CD4-positive, alpha-beta T cell treated with Interleukin-17A for 1 hour (primary cell): ENCODE measurements at regions not wholly inside any gene's neighbourhood (a gene's known extent, or its start where the extent isn't known, plus 50 kb on each side); places are given as distances from the start of the nearest gene placed in this dataset.

Source experiments
- DNase-seq: peaks from one replicate; pipeline ENCODE4 v3.0.0-alpha.2; 2020

DNA sequence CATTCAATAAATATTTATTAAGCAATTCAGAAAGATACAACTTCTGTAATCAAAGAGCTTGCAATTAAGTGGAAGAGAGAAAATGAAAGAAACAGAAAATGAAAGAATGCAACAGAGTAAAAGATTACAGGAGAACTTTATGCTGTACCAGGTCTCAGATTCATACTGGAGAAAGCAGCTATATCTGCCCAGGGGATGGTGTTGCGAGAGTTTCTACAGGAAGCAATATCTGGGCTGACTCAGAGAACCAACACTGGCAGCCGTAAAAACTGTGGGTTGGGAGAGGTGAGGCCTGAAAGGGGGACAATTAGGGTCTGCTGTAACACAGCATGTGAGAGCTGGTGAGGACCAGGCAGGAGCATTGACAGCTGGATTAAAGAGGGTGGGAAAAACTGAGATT lies 256.7 kb upstream of the TCF21 start:
- DNase-seq = no peak

DNA sequence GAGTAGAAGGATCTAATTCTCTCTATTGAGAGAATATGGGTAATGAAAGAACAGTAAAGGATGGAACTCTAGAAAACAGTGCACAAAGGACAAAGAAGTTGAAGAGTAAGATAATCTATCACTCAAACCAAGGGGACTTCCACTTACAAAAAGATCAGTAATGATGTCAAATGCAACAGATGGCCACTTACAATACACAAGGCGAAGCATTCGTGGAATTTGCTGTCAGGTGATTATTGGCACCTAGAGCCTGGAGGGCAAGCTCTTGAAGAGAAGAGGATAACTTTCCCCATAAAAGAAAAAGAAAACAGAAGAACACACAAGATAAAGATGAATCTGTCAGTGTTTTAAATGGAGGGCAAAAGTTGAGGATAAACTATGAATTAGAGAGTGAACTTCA lies 256.0 kb upstream of the TCF21 start:
- no peak for DNase-seq

DNA sequence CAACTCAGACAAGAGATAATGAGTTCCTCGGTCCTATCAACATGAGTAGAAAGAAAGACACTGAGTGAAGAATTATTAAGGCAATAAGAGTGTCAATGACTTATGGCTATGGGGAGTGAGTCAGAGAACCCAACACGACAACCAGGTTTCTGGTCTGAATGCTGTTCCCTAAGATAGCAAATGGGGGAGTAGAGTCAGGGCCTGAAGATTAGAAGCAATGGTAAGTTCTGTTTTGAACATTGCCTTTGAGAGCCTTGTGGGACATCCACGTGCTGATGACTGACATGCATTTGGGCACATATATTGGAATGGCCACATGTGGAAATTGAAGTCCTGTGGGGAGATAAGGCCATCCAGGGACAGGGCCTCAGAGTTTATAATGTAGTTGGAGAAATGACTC lies 254.4 kb upstream of the TCF21 start:
- DNase-seq = no peak

DNA sequence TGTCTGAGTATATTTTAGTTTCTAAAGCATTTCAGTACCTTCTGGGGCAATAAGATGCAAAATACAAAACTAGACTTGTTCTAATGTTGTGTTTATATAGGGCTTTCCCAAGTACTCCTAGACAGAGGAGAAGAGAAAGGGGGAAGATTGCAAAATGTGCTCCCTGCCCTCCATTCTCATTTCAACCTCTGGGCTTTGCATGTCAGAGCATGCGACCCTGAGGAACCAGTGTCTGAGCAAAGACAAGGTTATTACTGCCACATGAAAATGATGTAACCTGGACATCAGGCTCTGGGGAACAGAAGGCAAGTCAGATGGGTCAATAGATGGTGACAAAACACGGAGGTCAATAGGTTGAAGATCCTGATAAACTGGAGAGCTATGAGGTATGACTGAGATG lies 253.5 kb upstream of the TCF21 start:
- no peak for DNase-seq

DNA sequence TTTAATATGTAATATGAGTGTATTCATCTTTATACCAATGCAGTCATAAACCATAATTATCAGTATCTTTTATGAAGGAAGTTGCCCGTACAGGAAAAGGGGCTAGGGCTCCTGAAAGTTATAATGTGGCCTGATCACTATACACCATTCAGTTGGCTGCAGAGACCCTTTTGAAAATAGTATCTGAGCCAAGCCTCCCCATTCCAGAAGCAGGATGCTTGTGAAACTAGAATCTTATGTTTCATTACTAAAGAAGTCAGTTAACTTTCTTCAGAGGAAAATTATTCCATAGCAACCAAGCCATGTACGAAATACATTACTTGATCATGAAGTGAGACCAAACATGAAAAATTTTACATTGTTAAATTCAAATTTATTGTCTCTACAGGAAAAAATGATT lies 251.5 kb upstream of the TCF21 start:
- DNase-seq = no peak

DNA sequence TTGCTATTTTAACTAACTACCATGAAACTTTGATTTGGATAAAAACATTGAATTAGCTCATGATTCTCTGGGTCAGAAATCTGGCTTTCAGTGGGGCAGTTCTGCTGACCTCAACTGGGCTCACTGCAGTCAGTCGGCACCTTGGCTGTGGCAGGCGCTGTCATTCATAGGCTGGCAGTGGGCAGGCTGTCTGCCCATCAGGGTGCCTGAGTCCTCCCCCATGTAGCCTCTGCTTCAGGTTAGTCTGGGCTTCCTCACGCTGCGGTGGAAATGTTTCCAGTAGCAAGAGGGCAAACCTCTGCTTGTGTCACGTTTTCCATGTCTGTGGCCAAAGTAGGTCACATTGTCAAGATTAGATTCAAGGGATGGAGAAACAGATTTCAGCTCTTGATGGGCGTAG lies 251.0 kb upstream of the TCF21 start:
- no peak for DNase-seq

DNA sequence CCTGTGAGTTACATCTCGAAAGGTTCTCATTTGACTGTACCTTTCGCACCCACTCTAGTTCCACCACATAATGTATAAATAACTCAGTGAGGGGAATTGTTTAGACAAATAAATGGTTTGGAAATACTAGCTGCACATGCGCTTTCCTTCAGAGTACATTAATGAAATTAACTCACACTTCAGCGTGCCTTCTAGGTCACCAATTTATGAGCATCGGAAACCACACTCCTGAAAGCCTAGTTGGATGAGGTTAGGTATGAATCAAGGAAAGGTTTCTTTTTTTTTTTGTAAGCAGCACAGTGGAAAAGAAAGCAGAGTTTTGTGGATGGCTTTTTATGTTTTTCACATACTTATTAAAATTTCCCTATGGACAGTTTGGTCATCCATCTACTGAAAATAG lies 247.8 kb upstream of the TCF21 start:
- no peak for DNase-seq

DNA sequence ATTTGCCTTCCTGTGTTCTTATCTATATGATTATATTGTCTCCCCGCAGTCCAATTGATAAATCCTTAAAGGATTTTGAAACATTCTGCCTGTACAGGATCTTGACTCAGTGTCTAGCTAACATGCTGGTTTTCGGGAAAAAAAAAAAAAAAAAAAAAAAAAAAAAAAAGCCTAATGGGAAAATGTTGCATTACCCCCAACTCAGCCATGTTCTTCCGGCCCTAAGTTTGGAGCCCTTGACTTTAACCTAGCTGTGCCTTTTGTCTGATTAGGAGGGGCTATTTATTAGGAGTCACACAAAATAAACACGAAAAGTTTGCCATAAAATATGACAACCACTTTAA lies 244.4 kb upstream of the TCF21 start:
- no peak for DNase-seq

DNA sequence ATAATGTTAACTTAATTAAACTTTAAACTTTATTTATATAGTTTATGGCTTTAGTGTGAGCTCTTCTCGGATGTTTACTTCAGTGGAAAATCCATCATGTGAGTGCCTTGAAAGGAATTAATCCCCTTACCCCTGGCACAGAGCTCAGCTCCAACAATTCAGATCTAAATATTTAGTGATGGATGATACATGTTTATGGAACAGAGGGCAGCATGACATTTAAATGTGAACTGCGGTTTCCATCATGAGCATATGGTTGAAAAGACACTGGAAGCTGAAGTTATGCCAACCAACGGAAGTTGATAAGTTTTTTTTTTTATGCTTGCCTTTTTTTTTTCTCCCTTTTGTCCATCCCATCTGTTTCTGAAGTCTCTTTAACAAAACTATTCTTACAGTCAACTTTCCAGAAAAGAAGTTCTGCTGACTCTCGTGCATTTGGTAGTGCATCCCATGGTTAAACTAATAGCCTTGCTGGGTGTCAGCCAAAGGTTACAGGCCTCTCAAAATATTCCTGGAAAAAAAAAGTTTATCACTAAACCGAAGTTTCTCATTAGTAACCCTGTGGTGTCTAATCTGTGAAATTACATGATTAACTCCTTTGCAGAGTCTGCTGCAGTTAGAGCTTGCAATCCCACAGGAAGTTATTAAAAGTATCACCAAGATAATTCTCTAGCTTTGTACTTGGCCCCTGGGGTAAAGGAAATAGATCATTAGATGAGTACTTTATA lies 243.9 kb upstream of the TCF21 start:
- DNase-seq = no peak

DNA sequence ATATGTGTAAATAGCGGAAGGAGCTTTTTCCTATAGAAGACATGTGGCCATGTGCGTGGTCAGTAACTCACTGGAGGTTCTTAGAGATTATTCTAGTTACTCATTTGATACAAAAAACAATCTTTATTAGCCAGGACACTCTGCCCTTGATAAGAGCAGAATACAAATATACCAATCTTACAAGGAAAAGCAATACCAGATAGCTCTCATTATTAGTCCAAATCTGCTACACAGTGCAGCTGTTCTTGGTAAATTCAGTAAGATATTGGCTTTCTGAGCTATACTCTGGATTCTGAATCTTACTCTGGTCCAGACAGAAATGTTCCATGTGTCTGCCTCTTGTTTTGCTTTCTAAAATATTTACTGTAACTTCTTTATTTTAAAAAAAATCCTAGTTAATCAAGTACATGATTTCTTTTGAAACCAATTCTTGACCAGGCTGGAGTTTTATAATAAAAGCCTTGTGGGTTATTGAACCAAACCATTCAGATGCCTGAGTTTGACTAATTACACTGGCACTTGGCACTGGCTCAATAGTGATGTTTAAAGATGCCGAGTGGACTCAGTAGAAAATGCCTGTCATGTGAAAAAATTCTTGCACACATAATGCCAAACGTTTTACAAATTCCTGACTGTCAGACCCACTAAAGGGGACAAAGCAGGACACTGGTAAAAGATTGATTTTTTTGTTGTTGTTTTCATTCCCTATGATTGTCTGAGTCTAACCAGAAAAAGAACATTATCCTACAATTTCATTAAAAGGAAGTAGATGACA lies 242.8 kb upstream of the TCF21 start:
- DNase-seq = no peak

DNA sequence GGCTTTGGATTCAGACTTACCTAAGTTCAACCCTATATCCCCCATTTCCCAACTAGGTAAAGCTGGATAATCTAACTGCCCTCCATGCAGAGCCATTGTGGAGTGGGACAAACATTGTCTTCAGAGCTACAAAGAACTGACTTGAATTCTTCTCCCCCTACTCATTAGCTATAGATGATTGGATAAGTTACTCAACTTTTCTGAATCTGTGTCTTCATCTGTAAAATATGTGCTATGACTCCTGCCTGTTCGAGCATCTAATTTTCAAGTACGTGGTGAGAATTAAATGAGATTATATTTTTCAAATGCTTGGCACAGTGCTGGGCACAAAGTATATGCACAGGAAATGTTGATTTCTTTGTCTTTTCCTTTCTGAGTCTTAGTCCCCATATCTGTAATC lies 240.3 kb upstream of the TCF21 start:
- DNase-seq = no peak

DNA sequence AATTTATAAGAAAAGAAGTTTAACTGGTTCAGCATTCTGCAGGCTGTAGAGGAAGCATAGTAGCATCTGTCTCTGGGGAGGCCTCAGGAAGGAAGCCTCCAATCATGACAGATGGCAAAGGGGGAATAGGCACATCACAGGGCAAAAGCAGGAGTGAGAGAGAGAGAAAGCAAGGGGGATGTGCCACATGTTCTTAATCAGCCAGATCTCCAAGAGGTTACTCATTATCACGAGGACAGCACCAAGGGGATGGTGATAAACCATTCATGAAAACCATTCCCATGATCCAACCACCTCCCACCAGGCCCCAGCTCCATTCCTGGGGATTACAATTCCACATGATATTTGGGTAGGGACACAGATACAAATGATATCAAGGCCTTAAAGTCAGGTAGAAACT lies 217.5 kb upstream of the TCF21 start:
- no peak for DNase-seq

DNA sequence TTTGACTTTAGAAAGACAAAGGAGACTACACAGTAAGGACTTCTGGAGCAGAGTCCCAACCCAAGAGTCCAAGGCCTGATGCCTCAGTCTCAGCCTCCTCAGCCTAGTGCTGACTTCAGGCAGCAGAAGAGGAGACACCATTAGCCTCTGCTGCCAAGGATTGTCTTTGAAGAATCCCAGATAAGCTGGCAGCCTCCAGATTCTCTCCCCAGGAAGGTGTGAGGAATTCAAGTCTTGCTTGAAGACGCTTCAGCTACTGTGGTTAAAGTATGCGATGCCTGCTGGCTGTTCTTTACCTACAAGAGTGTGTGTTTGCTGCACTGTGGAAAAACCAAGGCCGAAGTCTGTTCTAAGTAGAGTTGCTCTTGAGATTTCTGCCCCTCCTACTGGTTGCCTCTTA lies 215.9 kb upstream of the TCF21 start:
- DNase-seq = no peak

DNA sequence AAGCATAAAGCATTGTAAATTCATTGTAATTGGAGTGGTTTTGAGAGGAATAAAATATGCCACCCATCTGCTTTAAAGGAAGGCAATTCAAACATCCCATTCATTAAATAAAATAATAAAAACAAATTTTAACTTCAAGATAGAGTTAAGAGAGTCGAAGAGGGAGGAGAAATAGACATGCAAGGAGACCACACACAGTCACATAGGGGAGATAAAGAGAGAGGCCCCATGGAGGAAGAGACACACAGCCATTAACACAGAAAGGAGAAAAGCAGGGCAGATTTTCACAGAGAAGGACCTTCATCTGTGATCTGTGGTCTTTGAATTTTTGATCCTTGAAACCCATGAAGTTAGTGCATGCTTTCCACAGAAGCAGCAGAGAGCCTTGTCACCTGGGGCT lies 214.3 kb upstream of the TCF21 start:
- no peak for DNase-seq

DNA sequence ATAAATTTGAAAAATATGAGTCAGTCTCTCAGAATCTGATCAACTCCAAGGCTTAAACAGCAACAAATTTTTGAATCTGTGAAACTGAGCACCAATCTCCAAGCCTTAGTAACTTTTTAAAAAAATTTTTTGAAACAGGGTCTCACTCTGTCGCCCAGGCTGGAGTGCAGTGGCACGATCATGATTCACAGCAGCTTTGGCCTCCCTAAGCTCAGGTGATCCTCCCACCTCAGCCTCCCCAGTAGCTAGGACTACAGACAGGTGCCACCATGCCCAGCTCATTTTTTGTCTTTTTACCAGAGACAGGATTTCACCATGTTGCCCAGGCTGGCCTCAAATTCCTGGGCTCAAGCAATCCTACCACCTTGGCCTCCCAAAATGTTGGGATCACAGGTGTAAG lies 207.9 kb upstream of the TCF21 start:
- no peak for DNase-seq

DNA sequence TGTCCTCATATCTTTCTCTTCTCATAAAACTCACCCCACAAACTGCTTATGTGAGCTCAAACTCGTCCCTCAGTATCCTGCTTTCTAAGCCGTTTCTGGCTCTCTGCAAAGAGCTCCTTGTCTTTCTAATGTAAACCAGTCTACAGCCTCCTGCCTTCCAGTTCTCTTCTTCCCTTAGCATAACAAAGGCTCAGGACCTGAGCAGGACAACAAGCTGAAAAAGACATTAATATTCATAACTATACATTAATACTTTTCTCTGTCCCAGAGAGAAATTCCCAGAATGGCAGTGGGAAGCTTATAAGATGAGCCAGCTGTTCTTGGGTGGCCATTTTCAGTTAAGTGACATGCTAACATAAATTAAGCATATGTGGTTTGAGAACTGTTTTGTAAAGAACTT lies 207.0 kb upstream of the TCF21 start:
- DNase-seq = no peak

DNA sequence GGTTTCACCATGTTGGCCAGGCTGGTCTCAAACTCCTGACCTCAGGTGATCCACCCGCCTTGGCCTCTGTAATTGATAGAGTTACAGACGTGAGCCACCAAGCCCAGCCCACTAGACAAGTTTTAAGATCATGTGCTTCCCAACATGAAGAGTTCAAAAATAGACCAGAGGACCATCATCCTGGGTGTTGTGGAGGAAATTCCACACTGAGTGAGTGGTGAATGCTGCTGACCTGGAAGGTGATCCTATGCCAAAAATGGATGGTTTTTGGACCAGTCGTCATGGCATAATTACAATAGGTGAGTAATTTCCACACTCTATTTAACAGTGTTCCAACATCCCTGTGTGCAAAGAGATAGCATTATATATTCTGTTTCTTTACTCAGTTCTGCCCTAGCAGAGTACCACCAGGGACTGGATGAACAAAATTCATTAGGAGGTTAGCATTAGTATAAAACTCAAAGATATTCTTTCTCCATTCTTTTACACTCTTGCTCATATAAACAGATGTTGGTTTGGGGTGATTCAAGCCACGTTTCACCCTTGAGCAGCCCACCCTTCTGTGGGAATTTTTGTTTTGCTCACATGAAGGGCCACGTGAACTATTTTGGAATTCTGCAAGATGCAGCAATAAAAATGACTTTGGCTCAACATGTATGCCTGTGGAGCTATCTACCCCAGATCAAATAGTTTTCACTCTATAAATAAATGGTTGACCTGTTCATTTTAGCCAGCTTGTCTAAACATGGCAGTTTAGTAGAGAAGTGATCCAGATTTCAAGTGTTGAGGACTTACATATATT lies 206.2 kb upstream of the TCF21 start:
- no peak for DNase-seq

DNA sequence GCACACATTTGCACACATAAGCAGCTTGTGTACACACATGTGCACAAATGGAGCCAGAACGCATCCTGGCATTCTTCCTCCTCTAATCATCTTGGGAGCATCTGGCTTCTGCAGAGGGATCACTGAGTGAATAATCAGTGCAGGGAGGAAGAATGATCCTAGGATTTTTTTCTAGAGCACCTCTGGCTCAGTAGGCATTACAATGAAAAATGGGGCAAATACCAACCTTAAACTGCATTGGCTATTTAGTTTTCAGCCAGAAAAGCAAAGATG lies 205.7 kb upstream of the TCF21 start:
- no peak for DNase-seq

DNA sequence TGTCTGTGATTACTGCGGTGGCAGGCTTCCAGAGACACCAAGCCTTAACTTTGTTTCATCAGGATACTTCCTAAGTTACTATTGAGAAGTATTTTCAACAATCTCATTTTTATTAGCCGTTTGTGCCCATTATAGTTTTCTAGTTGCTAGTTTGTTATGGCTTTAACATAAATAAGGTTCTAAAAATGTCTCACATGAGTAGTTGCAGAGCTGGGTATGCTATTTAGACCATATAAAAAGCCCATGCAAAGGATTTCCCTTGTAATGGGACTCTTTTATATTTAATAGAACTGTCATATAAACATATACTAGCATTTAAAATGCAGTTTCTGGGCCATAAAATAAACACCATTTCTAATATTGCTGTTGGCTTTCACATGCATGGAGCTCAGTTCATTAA lies 205.3 kb upstream of the TCF21 start:
- no peak for DNase-seq

DNA sequence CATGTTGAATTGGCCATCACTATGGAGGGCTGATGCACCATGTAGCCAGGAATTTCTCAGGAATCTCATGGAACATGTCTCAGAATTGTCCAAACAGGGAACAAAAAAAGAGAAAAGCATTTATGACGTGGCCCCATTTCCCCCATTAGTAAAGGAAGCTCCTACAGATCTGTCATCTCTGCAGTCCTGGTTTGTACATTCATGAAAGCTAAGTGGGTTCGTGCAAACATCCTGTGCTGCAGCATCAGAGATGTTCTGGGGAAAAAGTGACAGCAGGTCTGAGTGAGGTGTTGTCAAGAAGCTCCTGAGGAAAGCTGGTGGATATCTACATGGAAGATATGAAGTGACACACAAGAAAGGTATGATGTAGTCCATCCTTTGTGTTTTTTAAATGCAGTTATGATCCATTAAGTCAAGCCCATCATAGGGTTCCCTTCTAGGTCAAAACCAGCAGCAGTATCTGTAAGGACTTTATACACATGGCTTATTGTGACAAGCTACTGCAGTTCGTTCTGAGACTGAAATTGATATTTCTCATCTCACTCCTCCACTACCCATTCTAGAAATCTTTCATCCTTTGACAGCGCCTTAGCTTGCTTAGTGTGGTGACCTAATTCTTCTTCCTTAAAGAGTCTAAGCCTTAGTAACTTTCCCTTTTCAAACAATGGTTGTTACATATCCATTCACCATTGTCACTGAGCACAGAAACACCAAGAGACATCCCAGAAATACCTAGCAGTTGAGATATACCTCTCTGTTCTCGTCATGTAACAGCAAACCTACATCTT lies 200.0 kb upstream of the TCF21 start:
- no peak for DNase-seq

DNA sequence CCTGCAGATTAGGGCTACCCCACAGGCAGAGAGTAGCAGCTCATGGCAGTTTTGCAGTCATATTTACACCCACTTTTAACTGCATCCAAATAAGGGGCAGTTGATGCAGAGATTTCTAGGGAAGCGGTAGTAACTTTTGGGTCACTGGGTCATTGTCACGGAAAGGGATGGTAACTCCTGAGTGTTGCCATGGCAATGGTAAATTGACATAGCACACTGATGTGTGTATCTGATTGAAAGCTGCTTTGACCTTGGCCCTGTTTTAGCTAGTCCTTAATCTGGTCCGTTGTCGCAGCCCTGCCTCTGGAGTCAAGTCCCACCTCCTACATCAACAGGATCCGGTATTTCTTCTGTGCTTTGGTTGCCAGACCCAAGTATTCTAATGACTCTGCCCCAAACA lies 199.1 kb upstream of the TCF21 start:
- no peak for DNase-seq

DNA sequence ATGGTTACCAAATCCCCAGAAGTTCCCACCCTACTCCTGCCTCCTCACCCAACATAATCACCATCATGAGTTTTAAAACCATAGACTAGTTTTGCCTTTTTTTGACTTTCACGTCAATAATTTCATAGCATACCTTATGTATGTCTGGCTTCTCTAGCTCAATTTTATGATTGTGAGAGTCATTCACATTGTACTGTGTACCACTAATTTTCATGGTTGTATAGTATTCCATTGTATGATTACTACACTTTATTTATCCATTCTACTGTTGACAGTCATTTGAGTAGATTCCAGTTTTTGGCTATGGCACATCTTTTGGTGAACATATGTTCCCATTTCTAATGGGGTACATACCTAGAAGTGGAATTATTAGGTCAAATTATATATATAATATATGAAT lies 195.3 kb upstream of the TCF21 start:
- DNase-seq = no peak

DNA sequence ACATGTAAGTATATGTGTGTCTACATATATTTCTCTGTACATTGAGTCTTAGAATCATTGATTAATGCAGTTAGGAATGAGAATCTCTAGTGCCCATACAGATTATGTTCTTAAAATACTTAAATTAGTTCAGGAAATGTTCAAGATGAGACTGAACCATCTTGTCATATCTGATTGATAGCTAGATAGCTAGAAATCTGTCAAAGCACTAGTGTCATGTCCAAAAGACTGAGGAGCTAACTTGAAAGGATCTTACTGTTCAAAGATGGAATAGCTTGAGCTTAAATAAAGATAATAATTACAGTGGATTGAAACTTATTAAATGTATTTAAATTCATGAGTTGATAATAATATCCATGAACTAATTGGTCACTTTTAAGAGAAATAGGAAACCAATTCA lies 191.7 kb upstream of the TCF21 start:
- no peak for DNase-seq

DNA sequence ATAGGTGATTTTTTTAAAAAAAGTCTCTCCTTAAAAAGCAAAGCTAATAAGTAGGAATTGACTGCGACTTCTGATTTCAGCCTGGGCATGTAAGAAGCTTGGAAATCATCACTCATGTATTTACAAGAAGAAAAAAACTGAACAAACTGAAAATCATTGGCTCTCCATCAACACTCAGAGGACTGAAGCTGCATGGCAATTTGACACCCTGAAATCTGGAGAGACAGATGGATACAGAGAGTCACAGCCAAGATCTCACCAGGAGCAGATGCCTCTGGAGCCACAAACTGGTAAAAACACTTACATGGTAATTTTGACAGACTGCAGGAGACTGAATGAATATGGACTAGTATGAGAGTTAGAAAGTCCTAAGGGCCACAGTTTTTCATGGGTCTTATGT lies 191.2 kb upstream of the TCF21 start:
- DNase-seq = no peak
